DOHH2 (cell line): ENCODE measurements at regions not wholly inside any gene's neighbourhood (a gene's known extent, or its start where the extent isn't known, plus 50 kb on each side); places are given as distances from the start of the nearest gene placed in this dataset.

ENCODE experiments used
- CTCF ChIP-seq: fragments of 200-600 bp; sonication (generic); IDR thresholded peaks from one replicate; pipeline ENCODE4 v1.5.1; 2014; ENCODE audit warnings: antibody characterized with exemption, mild to moderate bottlenecking, low read depth, low read length; ENCODE audit not compliant: poor library complexity, severe bottlenecking
- EZH2phosphoT487 ChIP-seq: fragments of 200-600 bp; sonication (generic); IDR thresholded peaks from 2 replicates; pipeline ENCODE4 v1.6.1; 2017; ENCODE audit warnings: borderline replicate concordance, mild to moderate bottlenecking, antibody characterized with exemption, low read length, moderate library complexity, mixed read lengths

- TF ChIP-seq CTCF = no peak
- TF ChIP-seq EZH2phosphoT487 = no peak
These were observed 75.3 kb upstream of the DNAH5 start for GRCh38 chr5:14019768-14020290.
